ENCODE measurements at regions not wholly inside any gene's neighbourhood (a gene's known extent, or its start where the extent isn't known, plus 50 kb on each side); places are given as distances from the start of the nearest gene placed in this dataset.
"Not testable (repeated sequence)": the region's sequence is repeated elsewhere in the genome, so short reads cannot be mapped to it uniquely, and the experiment has no call there.

DNA sequence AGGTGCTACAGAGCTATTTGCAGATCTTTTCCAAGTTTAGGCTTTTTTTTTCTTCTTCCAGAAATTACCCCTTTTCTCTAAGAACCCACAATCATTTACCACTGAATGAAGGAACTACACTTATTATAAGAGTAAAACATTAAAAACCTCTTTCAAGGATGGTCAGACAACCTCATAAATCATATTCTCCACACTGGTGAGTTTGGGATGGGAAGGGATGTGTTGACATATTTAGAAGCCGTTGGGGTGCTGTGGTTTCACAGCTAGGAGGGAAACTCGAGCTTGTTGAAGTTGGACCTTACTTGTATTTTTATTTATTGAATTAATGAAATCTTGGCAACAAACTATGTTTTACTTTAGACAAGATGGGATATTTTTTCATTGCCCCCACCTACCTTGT, 289.4 kb upstream of the MEIS1 start:
- Mint-ChIP-seq H3K27ac (no peak overlapping the region), H3K9me3 (peaks cover 10% of the 10 kb centered on the region), H3K27me3 (no peaks in the 10 kb centered on the region), H3K4me1 (ENCODE audit: low read depth) (no peaks in the 10 kb centered on the region), H3K36me3 (ENCODE audit: low read depth) (no peaks in the 10 kb centered on the region), H3K4me3 (no peak overlapping the region)
- DNase-seq = no peak

- H3K36me3 Mint-ChIP-seq (ENCODE audit: low read depth); H3K4me1 Mint-ChIP-seq (ENCODE audit: low read depth); H3K4me3 Mint-ChIP-seq; H3K27ac Mint-ChIP-seq; H3K27me3 Mint-ChIP-seq; H3K9me3 Mint-ChIP-seq; DNase-seq: not testable (repeated sequence)
These were observed 290.6 kb upstream of the MEIS1 start for GRCh38 chr2:66144324-66144723.

DNA sequence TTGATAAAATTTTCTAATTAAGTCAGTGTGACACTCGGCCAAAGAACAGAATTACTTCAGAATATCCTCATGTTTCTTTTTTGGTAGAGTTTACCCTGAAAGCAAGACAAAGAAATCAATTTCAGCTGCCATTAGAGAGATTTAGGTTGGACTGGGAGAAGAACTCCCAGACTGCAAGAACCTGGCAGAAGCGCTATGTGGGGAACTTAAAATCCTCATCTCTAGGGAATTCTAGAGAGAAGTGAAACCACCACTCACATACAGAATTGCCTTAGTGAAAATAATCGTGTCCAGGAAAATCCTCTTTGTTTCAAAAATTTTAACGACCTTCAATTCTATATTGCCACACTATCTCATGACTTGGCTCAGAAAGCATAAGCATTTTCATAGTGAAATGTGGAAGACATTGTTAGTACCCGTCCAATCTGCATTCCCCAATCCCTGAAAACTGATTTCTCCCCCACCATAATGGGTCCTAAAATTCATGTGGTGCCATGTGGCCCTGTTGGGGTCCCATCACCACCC, 297.3 kb upstream of the MEIS1 start:
- Mint-ChIP-seq H3K9me3 (peaks cover 3% of the 10 kb centered on the region), H3K4me1 (ENCODE audit: low read depth) (no peaks in the 10 kb centered on the region), H3K27ac (no peak overlapping the region), H3K36me3 (ENCODE audit: low read depth) (no peaks in the 10 kb centered on the region), H3K4me3 (no peak overlapping the region), H3K27me3 (no peaks in the 10 kb centered on the region)
- DNase-seq = no peak

DNA sequence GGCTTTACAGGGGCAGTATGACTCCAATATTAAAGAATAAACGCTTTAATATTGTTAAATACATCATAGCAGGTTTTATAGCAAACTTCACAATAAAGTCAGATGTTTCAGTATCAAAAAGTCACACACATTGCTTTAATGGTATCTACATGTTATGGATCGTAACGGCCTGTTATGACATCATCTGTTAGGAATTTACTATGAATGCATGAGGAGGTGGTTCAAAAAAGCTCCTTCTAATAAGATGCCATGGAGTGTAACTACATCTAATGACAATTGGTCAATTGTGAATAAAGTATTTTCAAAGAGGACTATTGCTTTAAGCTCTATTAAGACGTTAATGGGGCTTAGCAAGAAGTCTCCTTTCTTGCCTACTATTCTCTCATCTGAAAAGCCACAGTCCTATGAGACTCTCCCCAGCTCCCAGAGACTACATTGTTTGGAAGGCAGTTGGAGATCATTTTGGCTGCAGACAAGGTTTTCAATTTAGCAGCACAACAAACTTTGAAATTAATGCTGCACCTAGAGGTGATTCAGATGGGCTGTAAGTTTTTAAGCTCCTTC, 300.7 kb upstream of the MEIS1 start:
- H3K27me3 Mint-ChIP-seq = no peaks in the 10 kb centered on the region
- no peaks in the 10 kb centered on the region for H3K36me3 Mint-ChIP-seq (ENCODE audit: low read depth)
- no peak overlapping the region for H3K4me3 Mint-ChIP-seq
- peaks cover 3% of the 10 kb centered on the region for H3K9me3 Mint-ChIP-seq
- no peak for DNase-seq
- no peak overlapping the region for H3K27ac Mint-ChIP-seq
- no peaks in the 10 kb centered on the region for H3K4me1 Mint-ChIP-seq (ENCODE audit: low read depth)

GRCh38 chr2:66127656-66128055, 307.3 kb upstream of the MEIS1 start:
- no peak for DNase-seq
- Mint-ChIP-seq H3K9me3 (no peaks in the 10 kb centered on the region), H3K4me3 (no peak overlapping the region), H3K27me3 (no peaks in the 10 kb centered on the region), H3K36me3 (ENCODE audit: low read depth) (no peaks in the 10 kb centered on the region), H3K27ac (no peak overlapping the region), H3K4me1 (ENCODE audit: low read depth) (no peaks in the 10 kb centered on the region)

GRCh38 chr2:66127061-66127460, 307.9 kb upstream of the MEIS1 start:
- no peak for DNase-seq
- Mint-ChIP-seq H3K9me3 (no peaks in the 10 kb centered on the region), H3K4me3 (no peak overlapping the region), H3K4me1 (ENCODE audit: low read depth) (no peaks in the 10 kb centered on the region), H3K27ac (no peak overlapping the region), H3K27me3 (no peaks in the 10 kb centered on the region), H3K36me3 (ENCODE audit: low read depth) (no peaks in the 10 kb centered on the region)

- Mint-ChIP-seq H3K27me3 (no peaks in the 10 kb centered on the region), H3K36me3 (ENCODE audit: low read depth) (no peaks in the 10 kb centered on the region), H3K27ac (no peak overlapping the region), H3K4me1 (ENCODE audit: low read depth) (no peaks in the 10 kb centered on the region), H3K4me3 (no peak overlapping the region), H3K9me3 (no peaks in the 10 kb centered on the region)
- no peak for DNase-seq
These were observed 309.0 kb upstream of the MEIS1 start for GRCh38 chr2:66125951-66126350.

DNA sequence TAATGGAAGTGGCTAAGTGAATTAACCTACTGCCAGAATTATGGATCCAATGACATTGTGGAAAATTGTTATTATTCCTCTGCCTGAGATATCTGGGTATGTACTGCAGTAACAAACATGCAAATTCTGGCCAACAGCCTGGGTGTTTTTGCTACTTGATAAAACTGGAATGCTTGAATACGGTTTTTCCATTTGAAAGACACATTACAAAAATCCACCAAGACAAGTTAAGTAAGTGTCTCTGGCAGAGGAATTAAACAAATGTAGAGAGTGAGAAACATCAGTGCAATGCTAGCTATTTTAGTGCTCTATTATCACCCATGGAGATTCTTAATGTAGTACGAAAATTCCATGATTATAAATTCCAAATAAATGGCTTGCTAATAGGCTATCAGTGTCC, 312.4 kb upstream of the MEIS1 start:
- no peaks in the 10 kb centered on the region for H3K27me3 Mint-ChIP-seq
- no peak for DNase-seq
- no peak overlapping the region for H3K4me3 Mint-ChIP-seq
- no peaks in the 10 kb centered on the region for H3K36me3 Mint-ChIP-seq (ENCODE audit: low read depth)
- no peaks in the 10 kb centered on the region for H3K4me1 Mint-ChIP-seq (ENCODE audit: low read depth)
- no peak overlapping the region for H3K27ac Mint-ChIP-seq
- H3K9me3 Mint-ChIP-seq = peaks cover 3% of the 10 kb centered on the region

DNA sequence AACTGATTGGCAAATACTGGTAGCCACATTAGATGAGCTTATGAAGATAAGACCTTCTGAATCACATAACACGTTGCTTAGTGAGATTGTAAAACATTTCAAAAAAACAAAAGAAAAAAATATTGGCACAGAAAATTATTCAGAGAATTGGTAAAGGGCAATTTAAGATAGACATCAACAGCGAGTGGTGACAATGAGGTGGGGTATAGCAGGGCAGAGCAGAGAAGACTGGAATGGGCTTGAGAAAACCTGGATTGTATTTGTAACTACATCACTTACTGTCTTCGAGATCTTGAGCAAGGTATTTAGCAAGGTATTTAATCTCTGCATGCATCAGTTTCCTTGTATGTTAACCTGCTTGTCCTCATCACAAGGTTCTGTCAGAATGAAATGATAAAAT, 313.0 kb upstream of the MEIS1 start:
- H3K36me3 Mint-ChIP-seq (ENCODE audit: low read depth) = no peaks in the 10 kb centered on the region
- no peak for DNase-seq
- H3K4me1 Mint-ChIP-seq (ENCODE audit: low read depth) = no peaks in the 10 kb centered on the region
- peaks cover 3% of the 10 kb centered on the region for H3K9me3 Mint-ChIP-seq
- no peak overlapping the region for H3K4me3 Mint-ChIP-seq
- H3K27ac Mint-ChIP-seq = no peak overlapping the region
- no peaks in the 10 kb centered on the region for H3K27me3 Mint-ChIP-seq

DNA sequence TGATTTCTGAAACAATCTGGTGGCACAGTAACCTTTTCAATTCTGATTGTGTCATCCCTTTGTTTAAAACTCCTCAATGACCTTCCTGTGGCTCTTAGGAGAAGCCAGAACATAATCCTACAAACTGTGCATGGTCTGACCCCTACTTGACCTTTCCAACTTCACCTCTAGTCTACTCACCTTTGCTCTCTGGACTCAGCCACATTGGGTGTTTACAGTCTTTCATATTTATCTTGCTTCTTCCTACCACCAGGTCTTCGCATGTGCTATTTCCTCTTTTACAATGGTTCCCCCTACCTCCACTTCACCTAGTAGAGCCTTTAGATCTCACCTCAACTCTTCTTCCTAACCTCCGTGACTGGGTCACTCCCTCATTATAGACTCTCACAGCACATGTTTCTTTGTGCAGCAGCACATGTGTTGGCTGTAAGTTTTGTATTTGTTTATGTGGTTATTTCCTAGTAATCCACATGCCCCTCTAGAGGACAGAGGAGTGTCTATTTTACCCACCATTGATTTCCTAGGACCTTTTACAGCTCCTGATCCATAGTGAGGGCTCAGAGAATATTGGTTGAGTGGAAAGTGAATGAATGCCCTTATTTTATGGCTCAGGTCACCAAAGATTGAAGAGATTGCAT, 320.8 kb upstream of the MEIS1 start:
- no peaks in the 10 kb centered on the region for H3K4me1 Mint-ChIP-seq (ENCODE audit: low read depth)
- no peaks in the 10 kb centered on the region for H3K27me3 Mint-ChIP-seq
- H3K9me3 Mint-ChIP-seq = no peaks in the 10 kb centered on the region
- H3K27ac Mint-ChIP-seq = no peak overlapping the region
- no peaks in the 10 kb centered on the region for H3K36me3 Mint-ChIP-seq (ENCODE audit: low read depth)
- H3K4me3 Mint-ChIP-seq = no peak overlapping the region
- no peak for DNase-seq

- H3K27me3 Mint-ChIP-seq = no peaks in the 10 kb centered on the region
- H3K4me1 Mint-ChIP-seq (ENCODE audit: low read depth) = no peaks in the 10 kb centered on the region
- H3K27ac Mint-ChIP-seq = no peak overlapping the region
- DNase-seq = no peak
- H3K9me3 Mint-ChIP-seq = no peaks in the 10 kb centered on the region
- H3K36me3 Mint-ChIP-seq (ENCODE audit: low read depth) = no peaks in the 10 kb centered on the region
- H3K4me3 Mint-ChIP-seq = no peak overlapping the region
These were observed 323.2 kb upstream of the MEIS1 start for GRCh38 chr2:66111706-66112105.

- H3K4me3 Mint-ChIP-seq = no peak overlapping the region
- DNase-seq = no peak
- no peaks in the 10 kb centered on the region for H3K9me3 Mint-ChIP-seq
- no peaks in the 10 kb centered on the region for H3K4me1 Mint-ChIP-seq (ENCODE audit: low read depth)
- H3K27me3 Mint-ChIP-seq = no peaks in the 10 kb centered on the region
- H3K27ac Mint-ChIP-seq = no peak overlapping the region
- H3K36me3 Mint-ChIP-seq (ENCODE audit: low read depth) = no peaks in the 10 kb centered on the region
These were observed 324.3 kb upstream of the MEIS1 start for GRCh38 chr2:66110608-66111007.

- no peaks in the 10 kb centered on the region for H3K9me3 Mint-ChIP-seq
- H3K36me3 Mint-ChIP-seq (ENCODE audit: low read depth) = no peaks in the 10 kb centered on the region
- H3K27ac Mint-ChIP-seq = no peak overlapping the region
- H3K4me3 Mint-ChIP-seq = no peak overlapping the region
- no peaks in the 10 kb centered on the region for H3K4me1 Mint-ChIP-seq (ENCODE audit: low read depth)
- no peaks in the 10 kb centered on the region for H3K27me3 Mint-ChIP-seq
- DNase-seq = no peak
These were observed 324.8 kb upstream of the MEIS1 start for GRCh38 chr2:66110086-66110485.

DNA sequence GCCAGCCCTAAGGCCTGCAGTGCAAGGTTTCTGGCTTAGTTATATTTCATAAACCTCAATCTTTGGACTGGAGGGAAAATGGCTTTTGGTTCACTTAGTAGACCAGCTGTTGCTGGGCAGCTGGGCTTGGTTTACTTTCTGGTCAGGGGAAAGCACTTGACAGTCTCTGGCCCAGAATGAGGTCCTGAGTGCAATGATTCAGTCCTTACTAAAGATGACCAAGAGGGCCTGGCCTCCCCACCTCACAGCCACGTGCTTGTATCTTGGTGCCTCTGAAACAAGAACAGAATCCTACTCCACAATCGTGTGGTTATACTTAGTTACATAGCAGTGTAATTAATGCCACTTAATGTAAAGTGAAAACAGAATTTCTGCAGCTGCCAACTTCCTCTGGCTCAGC, 325.5 kb upstream of the MEIS1 start:
- Mint-ChIP-seq H3K27me3 (no peaks in the 10 kb centered on the region), H3K27ac (no peak overlapping the region), H3K9me3 (no peaks in the 10 kb centered on the region), H3K36me3 (ENCODE audit: low read depth) (no peaks in the 10 kb centered on the region), H3K4me3 (no peak overlapping the region), H3K4me1 (ENCODE audit: low read depth) (no peaks in the 10 kb centered on the region)
- DNase-seq = no peak

GRCh38 chr2:66105066-66105753, 329.7 kb upstream of the MEIS1 start:
- no peak for DNase-seq
- Mint-ChIP-seq H3K4me3 (no peak overlapping the region), H3K4me1 (ENCODE audit: low read depth) (no peaks in the 10 kb centered on the region), H3K9me3 (no peaks in the 10 kb centered on the region), H3K27me3 (no peaks in the 10 kb centered on the region), H3K36me3 (ENCODE audit: low read depth) (no peaks in the 10 kb centered on the region), H3K27ac (no peak overlapping the region)

Data from activated T-cell treated with anti-CD3 and anti-CD28 coated beads, Interleukin-2, amount 50 U/mL, for 24 hours (primary cell).